Activated CD8-positive, alpha-beta T cell treated with anti-CD3 and anti-CD28 coated beads for 36 hours (primary cell): ENCODE measurements at regions not wholly inside any gene's neighbourhood (a gene's known extent, or its start where the extent isn't known, plus 50 kb on each side); places are given as distances from the start of the nearest gene placed in this dataset.

Experiments used
- ATAC-seq: fragments of 200-7000 bp; cut with Tn5 transposase; one replicate; pipeline ENCODE4 v1.10.0; 2021; ENCODE audit warnings: mild to moderate bottlenecking, moderate library complexity
- CTCF ChIA-PET: fragments of 350-600 bp; sonication (Branson Sonifier 250); formaldehyde crosslinking; loops from one replicate; lab custom pipeline; 2021; ENCODE audit warnings: antibody characterized with exemption; lab: Charles Lee
- POLR2A ChIA-PET: fragments of 350-600 bp; sonication (Branson Sonifier 250); formaldehyde crosslinking; loops from one replicate; lab custom pipeline; 2021; ENCODE audit warnings: antibody characterized with exemption; lab: Charles Lee
- DNase-seq: peaks from one replicate; pipeline ENCODE4 v3.0.0-alpha.2; 2020
- H3K27ac Mint-ChIP-seq: one replicate; pipeline ENCODE4 v1.8.0; 2021; ENCODE audit warnings: mild to moderate bottlenecking, mixed read lengths
- H3K27me3 Mint-ChIP-seq: one replicate; pipeline ENCODE4 v1.8.0; 2021; ENCODE audit warnings: mixed read lengths
- H3K36me3 Mint-ChIP-seq: one replicate; pipeline ENCODE4 v1.8.0; 2021; ENCODE audit warnings: low read depth, mixed read lengths
- H3K4me1 Mint-ChIP-seq: one replicate; pipeline ENCODE4 v1.8.0; 2021; ENCODE audit warnings: low read depth, mixed read lengths
- H3K4me3 Mint-ChIP-seq: one replicate; pipeline ENCODE4 v1.8.0; 2021; ENCODE audit warnings: mild to moderate bottlenecking, moderate library complexity, mixed read lengths
- H3K9me3 Mint-ChIP-seq: one replicate; pipeline ENCODE4 v1.8.0; 2021; ENCODE audit warnings: mixed read lengths
- intact Hi-C: fragments of 100-400 bp; cut with micrococcal nuclease; formaldehyde crosslinking; loops from one replicate; pipeline ENCODE4 v1.10.0; 2022
- TF ChIP-seq, protein P1 (sequence below): fragments of 200-600 bp; IDR thresholded peaks from one replicate; pipeline ENCODE4 v1.8.0; 2022; ENCODE audit warnings: antibody characterized with exemption, mild to moderate bottlenecking

DNA sequence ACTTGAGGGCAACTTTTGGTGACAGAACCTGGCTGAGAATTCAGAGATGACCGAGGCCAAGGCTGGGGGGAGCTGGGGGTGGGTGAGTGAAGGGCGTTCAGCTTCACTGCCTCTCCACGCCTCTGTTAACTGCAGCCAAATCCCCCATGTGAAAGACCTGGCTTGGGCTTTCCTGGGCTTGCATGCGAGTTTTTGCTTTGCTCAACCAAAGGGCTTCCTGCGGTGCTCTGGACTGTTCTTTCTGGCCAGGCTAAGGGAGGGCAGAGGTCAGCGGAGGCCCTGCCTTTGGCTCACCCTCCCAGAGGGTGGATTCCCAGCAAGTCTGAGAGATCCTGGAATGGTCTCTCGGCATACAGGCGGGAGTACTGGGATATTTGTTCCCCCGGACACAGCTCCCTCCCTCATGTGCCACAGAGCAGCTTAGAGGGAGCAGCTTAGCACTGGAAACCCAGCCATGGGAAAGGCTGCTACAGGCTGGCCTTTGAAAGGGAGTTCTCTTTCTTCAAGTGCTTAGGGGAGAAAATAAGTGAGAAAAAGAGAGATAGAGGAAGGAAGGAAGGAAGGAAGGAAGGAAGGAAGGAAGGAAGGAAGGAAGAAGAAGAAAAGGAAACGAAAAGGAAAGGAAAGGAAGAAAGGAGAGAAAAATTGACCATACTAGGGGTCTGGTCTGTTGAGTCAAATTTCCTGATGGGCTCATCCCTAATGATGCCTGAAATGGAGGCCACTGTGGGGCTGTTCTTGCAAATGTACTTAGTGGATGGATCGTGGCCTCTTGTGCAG is 158.8 kb downstream of the FGF18 start:
- intact Hi-C loops, result no loop called here
- ATAC-seq (no peak), DNase-seq (no peak)
- ChIA-PET POLR2A (no interaction called here), CTCF (interaction anchor here (0.7 kb wide), 1 partner anchor 141 kb away, joined by 3 read pairs; no protein-coding TSS in a partner anchor)
- H3K36me3 Mint-ChIP-seq, result no peaks in the 10 kb centered on the region
- H3K27ac Mint-ChIP-seq, result no peak overlapping the region
- H3K4me3 Mint-ChIP-seq, result no peak overlapping the region
- H3K27me3 Mint-ChIP-seq, result peaks cover 7% of the 10 kb centered on the region
- TF ChIP-seq, protein P1, sequence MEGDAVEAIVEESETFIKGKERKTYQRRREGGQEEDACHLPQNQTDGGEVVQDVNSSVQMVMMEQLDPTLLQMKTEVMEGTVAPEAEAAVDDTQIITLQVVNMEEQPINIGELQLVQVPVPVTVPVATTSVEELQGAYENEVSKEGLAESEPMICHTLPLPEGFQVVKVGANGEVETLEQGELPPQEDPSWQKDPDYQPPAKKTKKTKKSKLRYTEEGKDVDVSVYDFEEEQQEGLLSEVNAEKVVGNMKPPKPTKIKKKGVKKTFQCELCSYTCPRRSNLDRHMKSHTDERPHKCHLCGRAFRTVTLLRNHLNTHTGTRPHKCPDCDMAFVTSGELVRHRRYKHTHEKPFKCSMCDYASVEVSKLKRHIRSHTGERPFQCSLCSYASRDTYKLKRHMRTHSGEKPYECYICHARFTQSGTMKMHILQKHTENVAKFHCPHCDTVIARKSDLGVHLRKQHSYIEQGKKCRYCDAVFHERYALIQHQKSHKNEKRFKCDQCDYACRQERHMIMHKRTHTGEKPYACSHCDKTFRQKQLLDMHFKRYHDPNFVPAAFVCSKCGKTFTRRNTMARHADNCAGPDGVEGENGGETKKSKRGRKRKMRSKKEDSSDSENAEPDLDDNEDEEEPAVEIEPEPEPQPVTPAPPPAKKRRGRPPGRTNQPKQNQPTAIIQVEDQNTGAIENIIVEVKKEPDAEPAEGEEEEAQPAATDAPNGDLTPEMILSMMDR, result no peak
- H3K9me3 Mint-ChIP-seq, result peaks cover 5% of the 10 kb centered on the region
- no peaks in the 10 kb centered on the region for H3K4me1 Mint-ChIP-seq

DNA sequence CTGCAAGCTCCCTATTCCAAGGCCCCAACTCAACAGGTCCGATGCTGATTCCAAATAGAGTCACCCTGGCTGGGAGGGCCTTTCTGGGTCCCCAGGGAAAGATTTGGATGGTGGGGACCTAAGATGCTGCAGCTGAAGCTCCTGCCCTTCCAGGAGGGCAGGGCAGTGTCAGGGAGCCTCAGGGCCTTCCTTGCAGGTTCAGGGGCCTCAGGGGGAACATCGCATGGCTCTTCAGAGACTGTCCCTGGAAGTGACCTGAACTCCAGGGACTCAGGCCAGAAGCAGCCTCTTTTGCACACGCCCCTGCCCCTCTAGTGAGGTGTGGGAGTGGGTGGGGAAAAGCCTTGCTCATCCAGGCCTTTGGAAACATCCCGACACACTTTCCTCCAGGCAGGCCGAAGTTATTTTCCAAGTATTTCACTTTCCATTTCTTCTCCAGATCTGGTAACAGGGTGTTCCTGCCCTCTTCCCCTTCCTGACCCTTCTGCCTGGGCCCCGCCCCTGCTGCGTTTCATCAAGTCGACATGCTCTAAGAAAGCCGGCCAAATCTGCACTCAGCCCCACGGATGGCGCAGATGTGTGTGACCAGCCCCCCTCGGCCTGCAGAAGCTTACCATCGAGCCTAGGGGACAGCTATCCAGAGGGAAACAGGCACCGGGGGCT is 159.5 kb downstream of the FGF18 start:
- ChIA-PET POLR2A (no interaction called here), CTCF (no interaction called here)
- TF ChIP-seq, protein P1, result no peak
- intact Hi-C loops, result no loop called here
- no peak overlapping the region for H3K27ac Mint-ChIP-seq
- H3K36me3 Mint-ChIP-seq, result no peaks in the 10 kb centered on the region
- no peak overlapping the region for H3K4me3 Mint-ChIP-seq
- peaks cover 5% of the 10 kb centered on the region for H3K9me3 Mint-ChIP-seq
- DNase-seq (no peak), ATAC-seq (no peak)
- no peaks in the 10 kb centered on the region for H3K4me1 Mint-ChIP-seq
- H3K27me3 Mint-ChIP-seq, result peaks cover 7% of the 10 kb centered on the region

DNA sequence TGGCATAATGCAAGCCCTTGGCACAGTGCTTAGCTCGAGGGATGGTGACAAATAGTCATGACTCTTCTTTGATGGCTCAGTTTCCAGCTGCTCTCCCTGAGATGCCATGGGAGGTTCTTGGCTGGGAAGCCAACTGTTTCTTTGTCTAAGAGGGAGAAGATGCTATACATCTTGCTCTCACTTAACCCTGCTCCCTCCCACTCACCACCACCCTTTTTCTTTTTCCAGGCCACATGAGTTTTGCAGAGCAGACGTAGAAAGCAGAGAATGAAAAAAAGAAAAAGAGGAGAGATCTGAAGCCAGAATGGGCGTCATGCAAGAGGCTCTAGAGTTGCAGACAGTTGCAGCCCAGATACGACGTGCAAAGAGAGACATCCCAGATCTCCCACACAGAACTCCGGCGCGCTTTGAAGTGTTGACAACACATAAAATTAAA is 160.5 kb downstream of the FGF18 start:
- CTCF ChIA-PET, result no interaction called here
- peaks cover 5% of the 10 kb centered on the region for H3K9me3 Mint-ChIP-seq
- TF ChIP-seq, protein P1, result no peak
- H3K4me3 Mint-ChIP-seq, result no peak overlapping the region
- intact Hi-C loops, result no loop called here
- H3K27me3 Mint-ChIP-seq, result peaks cover 7% of the 10 kb centered on the region
- POLR2A ChIA-PET, result no interaction called here
- H3K36me3 Mint-ChIP-seq, result no peaks in the 10 kb centered on the region
- no peaks in the 10 kb centered on the region for H3K4me1 Mint-ChIP-seq
- no peak overlapping the region for H3K27ac Mint-ChIP-seq
- ATAC-seq (no peak), DNase-seq (no peak)

DNA sequence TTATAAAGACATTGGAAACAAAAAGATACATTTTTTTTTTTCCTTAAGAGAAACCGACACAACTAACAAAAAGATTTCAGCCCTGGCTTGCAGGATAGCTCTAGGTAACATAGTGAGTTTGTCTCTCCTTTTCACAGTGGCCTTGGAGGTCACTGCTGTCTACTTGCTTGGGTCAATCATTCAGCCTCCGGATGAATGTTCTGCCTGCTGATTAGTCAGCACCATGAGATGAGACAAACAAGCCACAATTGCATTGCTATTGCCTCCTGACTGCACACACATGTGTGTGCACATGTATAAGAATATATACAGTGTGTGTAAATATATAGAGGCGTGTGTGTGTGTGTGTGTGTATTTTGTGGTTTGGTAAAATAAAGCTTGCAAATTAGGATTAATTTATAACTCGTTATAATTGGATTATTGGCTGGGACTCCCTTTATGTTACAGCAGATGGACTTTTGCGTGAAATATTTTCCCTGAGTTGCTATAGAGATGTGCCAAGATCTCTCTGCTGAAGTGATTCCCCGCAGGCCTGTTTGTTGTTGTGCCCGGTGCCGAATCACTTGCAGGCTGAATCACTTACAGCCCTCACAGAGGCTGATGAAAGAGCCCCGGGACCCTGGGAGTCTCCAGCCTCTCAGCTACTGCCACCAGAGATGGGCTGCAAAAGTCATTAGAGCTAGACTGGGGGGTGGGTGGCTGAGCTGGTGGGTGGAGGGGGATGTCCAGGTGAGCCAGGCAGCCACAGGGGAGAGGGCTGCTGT is 161.2 kb downstream of the FGF18 start:
- no peaks in the 10 kb centered on the region for H3K36me3 Mint-ChIP-seq
- H3K4me3 Mint-ChIP-seq, result no peak overlapping the region
- POLR2A ChIA-PET, result no interaction called here
- peaks cover 9% of the 10 kb centered on the region for H3K27me3 Mint-ChIP-seq
- no peak overlapping the region for H3K27ac Mint-ChIP-seq
- CTCF ChIA-PET, result no interaction called here
- peaks cover 5% of the 10 kb centered on the region for H3K9me3 Mint-ChIP-seq
- intact Hi-C loops, result no loop called here
- H3K4me1 Mint-ChIP-seq, result no peaks in the 10 kb centered on the region
- no peak for DNase-seq
- TF ChIP-seq, protein P1, result no peak
- ATAC-seq, result no peak

DNA sequence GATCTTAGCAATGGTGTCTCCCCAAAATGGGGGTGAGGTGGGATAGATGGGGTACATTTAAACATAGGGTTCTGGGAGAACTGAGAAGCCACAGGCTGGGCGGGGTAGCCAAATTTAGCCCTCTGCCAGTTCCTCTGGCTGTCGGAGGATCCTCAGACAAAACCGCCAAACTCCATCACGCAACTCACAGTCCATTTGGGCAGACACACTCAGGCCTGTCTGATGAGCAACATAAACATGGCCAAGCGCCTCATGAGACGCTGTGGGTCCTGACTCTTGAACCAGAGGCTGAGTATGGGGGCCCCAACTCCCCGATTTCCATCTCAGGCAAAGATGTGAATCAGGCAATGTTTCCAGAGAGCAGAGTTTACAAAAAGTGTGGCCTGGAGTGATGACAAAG is 162.3 kb downstream of the FGF18 start:
- no peak overlapping the region for H3K4me3 Mint-ChIP-seq
- TF ChIP-seq, protein P1, result no peak
- CTCF ChIA-PET, result no interaction called here
- POLR2A ChIA-PET, result no interaction called here
- intact Hi-C loops, result no loop called here
- DNase-seq (no peak), ATAC-seq (no peak)
- H3K36me3 Mint-ChIP-seq, result no peaks in the 10 kb centered on the region
- no peaks in the 10 kb centered on the region for H3K9me3 Mint-ChIP-seq
- no peaks in the 10 kb centered on the region for H3K4me1 Mint-ChIP-seq
- H3K27me3 Mint-ChIP-seq, result peaks cover 5% of the 10 kb centered on the region
- H3K27ac Mint-ChIP-seq, result no peak overlapping the region
